GM12865 (cell line): ENCODE measurements at regions not wholly inside any gene's neighbourhood (a gene's known extent, or its start where the extent isn't known, plus 50 kb on each side); places are given as distances from the start of the nearest gene placed in this dataset.

Experiments used
- DNase-seq: peaks from one replicate; pipeline ENCODE4 v3.0.0; 2010; ENCODE audit warnings: low read depth
- H3K4me3 ChIP-seq: 2 replicates; pipeline ENCODE4 v1.5.1; 2011; ENCODE audit warnings: mild to moderate bottlenecking, low read depth, low read length, control low read depth
- TF ChIP-seq, protein P1 (sequence below): IDR thresholded peaks from 2 replicates; pipeline ENCODE4 v1.5.1; 2011; ENCODE audit warnings: low read length, control low read depth, low read depth, inconsistent platforms; ENCODE audit not compliant: insufficient read depth; ENCODE audit errors: missing control alignments

GRCh38 chr18:38358805-38359657, 793.4 kb upstream of the CELF4 start:
- peak; percentile 9 for DNase-seq
- no peak overlapping the region for H3K4me3 ChIP-seq
- TF ChIP-seq, protein P1, sequence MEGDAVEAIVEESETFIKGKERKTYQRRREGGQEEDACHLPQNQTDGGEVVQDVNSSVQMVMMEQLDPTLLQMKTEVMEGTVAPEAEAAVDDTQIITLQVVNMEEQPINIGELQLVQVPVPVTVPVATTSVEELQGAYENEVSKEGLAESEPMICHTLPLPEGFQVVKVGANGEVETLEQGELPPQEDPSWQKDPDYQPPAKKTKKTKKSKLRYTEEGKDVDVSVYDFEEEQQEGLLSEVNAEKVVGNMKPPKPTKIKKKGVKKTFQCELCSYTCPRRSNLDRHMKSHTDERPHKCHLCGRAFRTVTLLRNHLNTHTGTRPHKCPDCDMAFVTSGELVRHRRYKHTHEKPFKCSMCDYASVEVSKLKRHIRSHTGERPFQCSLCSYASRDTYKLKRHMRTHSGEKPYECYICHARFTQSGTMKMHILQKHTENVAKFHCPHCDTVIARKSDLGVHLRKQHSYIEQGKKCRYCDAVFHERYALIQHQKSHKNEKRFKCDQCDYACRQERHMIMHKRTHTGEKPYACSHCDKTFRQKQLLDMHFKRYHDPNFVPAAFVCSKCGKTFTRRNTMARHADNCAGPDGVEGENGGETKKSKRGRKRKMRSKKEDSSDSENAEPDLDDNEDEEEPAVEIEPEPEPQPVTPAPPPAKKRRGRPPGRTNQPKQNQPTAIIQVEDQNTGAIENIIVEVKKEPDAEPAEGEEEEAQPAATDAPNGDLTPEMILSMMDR = no peak

DNA sequence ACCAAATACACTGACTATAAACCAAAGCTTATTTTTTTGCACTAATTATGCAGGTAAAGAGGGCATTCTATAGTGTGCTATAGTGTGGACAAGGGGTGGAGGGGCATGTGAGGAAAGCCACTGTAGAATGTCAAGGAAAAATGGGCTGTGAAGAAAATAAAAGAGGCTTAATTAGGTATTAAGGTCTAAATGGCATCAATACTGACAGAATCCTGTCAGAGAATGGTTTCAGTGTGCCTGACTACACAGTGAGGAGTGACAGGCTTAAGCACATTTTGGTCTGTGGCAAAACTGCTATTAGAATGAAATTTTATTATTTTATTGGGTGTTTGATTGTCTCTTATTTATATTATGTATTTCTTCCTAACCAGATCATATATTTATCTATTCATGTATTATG, 787.6 kb upstream of the CELF4 start:
- no peak overlapping the region for H3K4me3 ChIP-seq
- no peak for DNase-seq
- TF ChIP-seq, protein P1 = no peak

DNA sequence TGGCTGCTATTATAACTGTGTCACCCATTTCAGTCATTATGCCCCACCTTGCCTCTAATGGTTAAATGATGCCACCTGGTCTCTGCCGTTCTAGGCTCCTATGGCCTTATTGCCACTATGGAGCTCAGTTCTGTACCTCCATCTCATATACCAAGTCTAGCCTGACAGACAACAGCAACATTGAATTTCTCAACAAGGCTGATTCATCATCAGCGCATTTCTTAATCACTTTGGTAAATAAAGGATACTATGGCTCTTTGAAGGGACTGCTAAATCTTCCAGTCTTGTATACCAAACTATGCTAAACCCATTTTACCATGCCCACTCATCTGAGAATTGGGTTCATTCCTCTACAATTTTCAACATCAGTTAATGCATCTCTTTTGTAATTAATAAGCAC, 784.5 kb upstream of the CELF4 start:
- TF ChIP-seq, protein P1 = no peak
- DNase-seq = no peak
- no peak overlapping the region for H3K4me3 ChIP-seq

DNA sequence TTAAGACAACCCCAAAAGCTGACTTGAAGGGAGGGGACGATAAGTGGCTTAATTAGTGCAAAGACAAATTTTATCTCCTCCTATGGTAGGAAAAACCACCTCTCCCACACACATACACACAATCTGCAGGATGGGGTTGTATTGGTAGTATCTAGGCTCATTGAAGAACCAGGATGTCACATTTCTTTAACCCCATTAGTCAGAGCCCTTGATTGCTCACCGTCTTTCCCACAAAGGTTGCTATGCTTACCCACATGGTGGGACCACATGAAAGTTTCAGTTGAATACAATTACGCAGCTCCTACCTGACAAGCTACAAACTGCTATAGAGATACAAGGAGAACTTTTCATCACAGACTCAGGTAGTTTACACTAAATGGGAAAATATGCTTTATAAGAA, 765.0 kb upstream of the CELF4 start:
- TF ChIP-seq, protein P1 = no peak
- H3K4me3 ChIP-seq = no peak overlapping the region
- peak; percentile 24 for DNase-seq

- no peak overlapping the region for H3K4me3 ChIP-seq
- DNase-seq = no peak
Measured at GRCh38 chr18:38329145-38329544, 763.5 kb upstream of the CELF4 start.

GRCh38 chr18:38322206-38322605, 756.6 kb upstream of the CELF4 start:
- H3K4me3 ChIP-seq = no peak overlapping the region
- TF ChIP-seq, protein P1 = no peak
- no peak for DNase-seq

More at GRCh38 chr18:38329145-38329544, 763.5 kb upstream of the CELF4 start:
- TF ChIP-seq, protein P1 = no peak

- H3K4me3 ChIP-seq = no peak overlapping the region
- TF ChIP-seq, protein P1 = no peak
- no peak for DNase-seq
Measured at GRCh38 chr18:38321262-38321661, 755.7 kb upstream of the CELF4 start.
